Adipocyte (in vitro differentiated cells): ENCODE measurements at regions not wholly inside any gene's neighbourhood (a gene's known extent, or its start where the extent isn't known, plus 50 kb on each side); places are given as distances from the start of the nearest gene placed in this dataset.

ENCODE experiments used
- DNase-seq: peaks from one replicate; pipeline ENCODE4 v3.0.0-alpha.2; 2015; ENCODE audit warnings: low read depth
- H3K27me3 ChIP-seq: replicated peaks from 2 replicates; pipeline ENCODE4 v1.7.0; 2013; ENCODE audit warnings: mild to moderate bottlenecking, low read length, moderate library complexity; ENCODE audit not compliant: control insufficient read depth, insufficient read depth
- H3K36me3 ChIP-seq: 2 replicates; pipeline ENCODE4 v1.7.0; 2013; ENCODE audit warnings: low read length, mild to moderate bottlenecking, moderate library complexity; ENCODE audit not compliant: control insufficient read depth, insufficient read depth, severe bottlenecking
- H3K4me1 ChIP-seq: 2 replicates; pipeline ENCODE4 v1.7.0; 2013; ENCODE audit warnings: mild to moderate bottlenecking, low read length, moderate library complexity; ENCODE audit not compliant: control insufficient read depth, insufficient read depth
- H3K4me3 ChIP-seq: 2 replicates; pipeline ENCODE4 v1.7.0; 2013; ENCODE audit warnings: mild to moderate bottlenecking, low read length, moderate library complexity
- H3K9ac ChIP-seq: 2 replicates; pipeline ENCODE4 v1.7.0; 2013; ENCODE audit warnings: mild to moderate bottlenecking, low read length, moderate library complexity
- H3K9me3 ChIP-seq: 2 replicates; pipeline ENCODE4 v1.7.0; 2013; ENCODE audit warnings: mild to moderate bottlenecking, low read length, moderate library complexity; ENCODE audit not compliant: control insufficient read depth

DNA sequence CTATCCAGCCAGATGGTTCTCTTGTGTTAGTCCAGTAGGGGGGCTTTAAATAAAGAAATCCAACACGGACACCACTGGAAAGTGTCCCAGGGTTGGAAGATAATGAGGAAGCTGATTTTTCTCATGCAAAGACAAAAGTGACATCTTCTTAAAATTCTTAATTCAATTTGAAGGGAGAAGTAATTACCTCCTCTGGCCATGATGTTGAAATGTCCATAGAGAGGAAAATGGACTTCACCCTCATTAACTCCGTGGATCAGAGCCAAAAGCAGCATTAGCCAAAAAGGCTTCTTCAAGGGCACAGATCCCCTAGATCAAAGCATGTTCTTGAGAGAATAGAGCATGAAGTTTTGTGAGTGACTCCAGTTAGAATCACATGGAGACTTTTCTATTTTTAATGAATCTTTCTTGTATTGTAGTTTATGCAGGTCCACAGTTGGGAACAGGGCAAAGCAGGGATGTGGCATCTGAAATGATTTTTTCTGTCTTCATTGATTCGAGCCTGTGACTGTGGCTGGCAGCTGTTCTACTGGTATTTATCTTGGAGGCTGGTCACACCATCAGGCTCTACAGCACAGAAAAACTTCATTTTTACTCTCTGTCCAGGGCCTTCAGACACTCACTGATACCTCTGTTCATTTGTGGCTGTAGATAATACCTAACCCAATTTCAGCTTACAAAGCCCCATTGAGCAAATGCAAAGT is 1002.5 kb downstream of the AACS start:
- no peak for DNase-seq
- H3K36me3 ChIP-seq, result no peaks in the 10 kb centered on the region
- no peak overlapping the region for H3K9ac ChIP-seq
- no peak overlapping the region for H3K4me3 ChIP-seq
- peaks cover 24% of the 10 kb centered on the region for H3K9me3 ChIP-seq
- no peaks in the 10 kb centered on the region for H3K27me3 ChIP-seq
- H3K4me1 ChIP-seq, result no peaks in the 10 kb centered on the region

DNA sequence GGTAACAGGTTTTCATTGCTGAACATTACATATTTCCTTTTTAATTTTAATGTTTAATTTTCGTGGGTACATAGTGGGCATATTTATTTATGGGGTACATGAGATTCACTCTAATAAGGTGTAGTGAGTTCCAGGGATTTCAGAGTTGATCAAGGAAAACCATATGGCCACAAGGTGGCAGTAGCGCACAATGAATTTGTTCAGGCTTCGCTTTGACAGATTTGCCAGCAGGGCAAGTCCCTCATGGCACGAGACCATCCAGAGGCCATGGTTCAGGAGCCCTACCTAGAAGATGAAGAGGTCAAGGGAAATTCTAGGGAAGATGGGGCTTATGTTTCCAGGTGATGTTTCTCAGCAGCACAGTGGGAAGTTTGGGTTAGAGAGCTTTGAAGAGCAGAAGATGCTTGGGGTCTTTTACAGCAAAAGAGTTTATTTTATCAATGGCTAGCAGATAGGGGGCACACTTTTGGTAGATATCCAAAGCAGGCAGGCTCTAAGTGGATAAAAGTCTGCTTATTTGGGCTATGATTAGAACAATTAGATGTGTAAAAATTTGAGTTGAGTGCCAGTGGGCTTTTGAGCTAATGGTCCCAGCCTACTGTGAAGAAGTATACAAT is 1004.4 kb downstream of the AACS start:
- Histone ChIP-seq H3K4me1 (no peaks in the 10 kb centered on the region), H3K9me3 (peaks cover 24% of the 10 kb centered on the region), H3K36me3 (no peaks in the 10 kb centered on the region), H3K9ac (no peak overlapping the region), H3K4me3 (no peak overlapping the region), H3K27me3 (no peaks in the 10 kb centered on the region)
- peak; percentile 8 for DNase-seq

DNA sequence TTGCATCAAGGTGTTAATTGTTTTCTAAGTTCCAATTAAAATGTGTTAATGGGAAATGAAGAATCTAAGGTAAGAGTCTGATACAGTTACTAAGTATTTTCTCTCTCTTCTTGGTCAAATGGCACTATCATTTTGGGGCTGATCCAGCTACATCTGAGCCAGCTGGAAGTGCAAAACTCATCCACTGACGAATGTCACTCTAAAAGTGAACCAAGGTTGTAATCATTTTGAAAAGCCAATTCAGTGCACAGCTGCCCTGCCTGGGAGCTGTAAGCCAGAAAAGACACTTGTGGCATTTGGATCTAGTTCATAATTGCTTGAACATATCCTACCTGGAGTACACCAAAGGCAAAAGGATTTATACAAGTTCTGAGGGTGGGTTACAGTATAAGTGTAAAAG is 1011.3 kb downstream of the AACS start:
- no peak overlapping the region for H3K4me3 ChIP-seq
- H3K4me1 ChIP-seq, result no peaks in the 10 kb centered on the region
- no peak overlapping the region for H3K9ac ChIP-seq
- H3K36me3 ChIP-seq, result no peaks in the 10 kb centered on the region
- no peak for DNase-seq
- no peaks in the 10 kb centered on the region for H3K27me3 ChIP-seq
- no peaks in the 10 kb centered on the region for H3K9me3 ChIP-seq

DNA sequence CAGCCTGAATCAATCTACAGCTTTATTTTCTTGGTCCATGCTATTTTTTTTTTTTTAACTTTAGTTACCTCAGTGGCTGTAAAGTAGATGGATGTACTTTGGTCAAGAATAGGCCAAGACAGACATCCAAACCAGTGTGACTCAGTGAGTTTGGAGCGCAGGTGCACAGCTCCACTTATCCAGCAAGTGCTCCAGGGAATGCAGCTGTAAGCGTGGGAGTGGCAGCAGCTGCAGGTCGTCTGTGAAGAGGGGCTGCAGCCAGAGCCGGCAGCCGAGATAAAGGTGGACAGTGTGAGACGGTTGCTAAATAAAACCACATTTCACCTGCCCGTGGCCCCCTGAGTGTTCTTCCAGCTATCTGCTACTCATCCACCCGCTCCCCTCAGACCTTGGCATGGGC is 1018.7 kb downstream of the AACS start:
- Histone ChIP-seq H3K27me3 (no peaks in the 10 kb centered on the region), H3K4me3 (no peak overlapping the region), H3K9ac (no peak overlapping the region), H3K36me3 (no peaks in the 10 kb centered on the region), H3K9me3 (no peaks in the 10 kb centered on the region), H3K4me1 (no peaks in the 10 kb centered on the region)
- no peak for DNase-seq

DNA sequence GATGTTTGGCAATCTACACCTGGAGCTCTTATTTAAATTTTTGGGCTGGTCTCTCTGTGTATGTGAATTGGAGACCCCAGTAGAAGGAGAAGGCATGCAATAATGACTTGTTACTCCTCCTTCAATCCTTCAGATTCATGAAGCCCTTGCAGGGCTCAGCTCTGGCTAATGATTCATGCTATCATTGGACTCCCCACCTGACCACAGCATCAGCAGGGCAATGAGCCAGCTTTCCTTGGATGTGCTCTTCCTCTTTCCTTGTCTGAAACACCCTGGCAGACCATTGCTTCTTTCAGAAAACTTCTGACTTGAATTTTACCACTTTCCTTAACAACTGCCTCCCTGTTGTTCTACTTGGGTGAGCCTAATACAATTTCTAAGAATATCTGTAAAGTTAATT is 1019.2 kb downstream of the AACS start:
- Histone ChIP-seq H3K4me1 (no peaks in the 10 kb centered on the region), H3K36me3 (no peaks in the 10 kb centered on the region), H3K27me3 (no peaks in the 10 kb centered on the region), H3K4me3 (no peak overlapping the region), H3K9ac (no peak overlapping the region), H3K9me3 (no peaks in the 10 kb centered on the region)
- DNase-seq, result no peak

DNA sequence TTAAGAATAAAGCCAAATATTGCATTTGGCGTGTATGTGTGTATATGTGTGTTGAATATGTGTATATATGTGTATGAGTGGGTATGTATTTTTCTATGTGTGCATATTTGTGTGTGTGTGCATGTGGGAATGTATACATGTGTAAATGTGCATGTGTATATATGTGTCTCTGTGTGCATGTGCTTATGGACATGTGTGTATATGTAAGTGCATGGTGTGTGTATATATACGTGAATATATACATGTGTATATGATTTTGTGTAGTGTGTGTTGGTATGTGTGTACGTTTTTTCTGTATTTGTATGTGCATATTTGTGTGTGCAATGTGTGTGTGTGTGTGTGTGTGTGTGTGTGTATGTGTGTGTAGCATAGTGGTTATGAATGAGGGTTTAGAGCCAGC is 1021.0 kb downstream of the AACS start:
- H3K27me3 ChIP-seq, result no peaks in the 10 kb centered on the region
- no peak for DNase-seq
- no peak overlapping the region for H3K9ac ChIP-seq
- no peaks in the 10 kb centered on the region for H3K36me3 ChIP-seq
- H3K4me3 ChIP-seq, result no peak overlapping the region
- H3K4me1 ChIP-seq, result no peaks in the 10 kb centered on the region
- H3K9me3 ChIP-seq, result no peaks in the 10 kb centered on the region

DNA sequence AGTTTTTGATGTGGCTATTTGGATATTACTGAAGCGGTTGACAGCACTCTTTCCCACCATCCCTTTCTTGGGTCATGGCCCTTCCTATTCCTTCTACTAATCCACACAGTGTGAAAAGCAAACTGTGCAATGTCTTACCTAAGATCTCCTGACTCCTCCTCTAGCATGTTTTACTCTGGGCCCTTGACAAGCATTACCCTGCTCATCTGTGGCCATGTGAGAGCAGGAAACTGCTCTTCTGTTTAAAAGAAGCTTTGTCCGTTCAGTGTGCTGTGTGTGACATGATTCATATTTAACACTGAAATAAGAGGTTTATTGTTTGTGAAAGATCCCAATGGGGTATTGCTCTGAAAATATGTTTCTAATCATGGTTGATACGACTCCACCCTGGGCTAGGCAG is 1022.5 kb downstream of the AACS start:
- Histone ChIP-seq H3K4me1 (no peaks in the 10 kb centered on the region), H3K9me3 (no peaks in the 10 kb centered on the region), H3K27me3 (no peaks in the 10 kb centered on the region), H3K4me3 (no peak overlapping the region), H3K36me3 (no peaks in the 10 kb centered on the region), H3K9ac (no peak overlapping the region)
- no peak for DNase-seq

DNA sequence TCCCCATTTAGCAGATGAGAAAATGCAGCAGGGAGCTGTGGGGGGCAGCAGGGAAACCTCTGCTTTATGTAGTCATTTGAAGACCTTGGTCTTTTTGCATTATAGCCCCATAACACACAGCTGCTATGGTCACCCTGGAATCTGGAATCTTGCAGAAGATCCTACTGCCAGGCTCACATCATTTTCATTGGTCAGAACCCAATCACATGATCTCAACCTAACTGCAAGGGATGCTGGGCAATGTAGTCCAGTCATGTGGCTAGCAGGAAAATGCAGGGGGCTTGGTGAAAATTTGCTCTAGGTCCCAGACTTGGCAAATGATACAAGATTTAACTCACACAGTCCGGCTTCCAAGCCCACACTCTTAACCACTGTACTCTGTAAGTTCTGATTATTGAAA is 1028.7 kb downstream of the AACS start:
- H3K9ac ChIP-seq, result no peak overlapping the region
- no peaks in the 10 kb centered on the region for H3K36me3 ChIP-seq
- no peaks in the 10 kb centered on the region for H3K9me3 ChIP-seq
- peak; percentile 0 for DNase-seq
- no peak overlapping the region for H3K4me3 ChIP-seq
- no peaks in the 10 kb centered on the region for H3K4me1 ChIP-seq
- H3K27me3 ChIP-seq, result no peaks in the 10 kb centered on the region

DNA sequence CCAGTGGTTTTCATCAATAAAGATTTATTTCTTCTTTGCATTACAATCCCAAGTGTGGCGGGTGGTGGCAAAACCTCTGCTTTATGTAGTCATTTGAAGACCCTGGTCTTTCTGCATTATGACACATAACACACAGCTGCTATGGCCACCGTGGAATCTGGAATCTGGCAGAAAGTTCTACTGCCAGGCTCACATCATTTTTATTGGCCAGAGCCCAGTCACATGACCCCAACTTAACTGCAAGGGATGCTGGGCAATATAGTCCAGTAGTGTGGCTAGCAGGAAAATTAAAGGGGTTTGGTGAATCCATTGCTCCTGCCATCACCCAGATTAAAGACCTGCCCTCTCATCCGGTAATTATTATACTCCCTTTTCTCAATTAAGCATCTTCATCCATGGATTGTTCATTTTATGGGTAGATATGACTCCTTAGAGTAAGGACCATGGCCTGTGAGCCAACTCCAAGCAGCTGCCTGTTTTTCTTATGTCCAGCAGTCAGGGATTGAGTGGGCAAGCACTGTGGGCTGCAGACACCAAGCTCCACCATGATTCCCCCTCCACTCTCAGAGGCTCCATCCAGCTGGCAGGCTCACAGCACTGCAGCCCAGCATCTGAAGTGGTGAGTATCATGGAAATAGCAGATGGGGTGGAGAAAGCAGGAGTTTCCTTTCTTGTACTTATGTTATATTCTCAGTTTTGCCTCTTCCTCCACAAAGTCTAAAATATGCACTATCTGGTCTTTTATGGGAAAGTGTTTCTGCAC is 1030.7 kb downstream of the AACS start:
- Histone ChIP-seq H3K36me3 (no peaks in the 10 kb centered on the region), H3K4me1 (no peaks in the 10 kb centered on the region), H3K9me3 (no peaks in the 10 kb centered on the region), H3K27me3 (no peaks in the 10 kb centered on the region), H3K4me3 (no peak overlapping the region), H3K9ac (no peak overlapping the region)
- DNase-seq, result no peak

DNA sequence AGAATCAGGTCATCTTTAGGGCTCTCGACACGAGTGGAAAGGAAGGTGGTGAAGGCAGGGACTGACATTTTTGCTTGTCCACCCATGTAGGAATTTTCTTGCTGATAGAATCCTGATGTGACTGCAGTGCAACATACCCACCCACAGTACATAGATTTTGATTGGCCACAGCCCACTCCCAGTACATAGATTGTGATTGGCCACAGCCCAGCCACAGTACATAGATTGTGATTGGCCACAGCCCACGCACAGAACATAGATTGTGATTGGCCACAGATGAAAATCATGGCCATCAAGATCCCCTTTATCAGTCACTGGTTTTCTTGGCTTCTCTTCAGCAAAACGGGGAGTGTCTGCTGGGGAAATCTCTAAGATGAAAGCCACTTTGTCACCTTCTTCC is 1041.5 kb downstream of the AACS start:
- no peaks in the 10 kb centered on the region for H3K4me1 ChIP-seq
- H3K4me3 ChIP-seq, result no peak overlapping the region
- DNase-seq, result no peak
- H3K27me3 ChIP-seq, result no peaks in the 10 kb centered on the region
- no peak overlapping the region for H3K9ac ChIP-seq
- no peaks in the 10 kb centered on the region for H3K36me3 ChIP-seq
- H3K9me3 ChIP-seq, result no peaks in the 10 kb centered on the region

DNA sequence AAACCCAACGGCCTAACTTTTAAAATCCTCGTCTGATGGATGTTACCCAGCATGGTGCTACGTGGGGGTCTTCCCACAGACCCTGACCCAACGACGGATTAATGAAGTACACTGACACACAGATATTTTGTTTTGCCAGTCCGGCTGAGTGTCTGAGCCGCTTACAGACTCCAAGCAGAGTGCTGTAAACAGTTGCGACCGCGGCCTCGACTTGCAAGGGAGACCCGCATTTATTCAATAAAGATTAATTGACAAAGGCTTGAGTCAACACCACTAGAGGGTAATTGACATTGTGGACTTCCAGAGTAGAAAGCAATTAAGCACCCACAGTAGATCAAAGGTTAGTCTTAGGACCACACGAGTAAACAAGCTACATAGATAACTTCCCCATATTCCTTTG is 1042.4 kb downstream of the AACS start:
- Histone ChIP-seq H3K4me3 (no peak overlapping the region), H3K4me1 (no peaks in the 10 kb centered on the region), H3K9ac (no peak overlapping the region), H3K9me3 (no peaks in the 10 kb centered on the region), H3K27me3 (no peaks in the 10 kb centered on the region), H3K36me3 (no peaks in the 10 kb centered on the region)
- DNase-seq, result no peak
